ENCODE measurements at regions not wholly inside any gene's neighbourhood (a gene's known extent, or its start where the extent isn't known, plus 50 kb on each side); places are given as distances from the start of the nearest gene placed in this dataset.
"Not testable (repeated sequence)": the region's sequence is repeated elsewhere in the genome, so short reads cannot be mapped to it uniquely, and the experiment has no call there.

DNA sequence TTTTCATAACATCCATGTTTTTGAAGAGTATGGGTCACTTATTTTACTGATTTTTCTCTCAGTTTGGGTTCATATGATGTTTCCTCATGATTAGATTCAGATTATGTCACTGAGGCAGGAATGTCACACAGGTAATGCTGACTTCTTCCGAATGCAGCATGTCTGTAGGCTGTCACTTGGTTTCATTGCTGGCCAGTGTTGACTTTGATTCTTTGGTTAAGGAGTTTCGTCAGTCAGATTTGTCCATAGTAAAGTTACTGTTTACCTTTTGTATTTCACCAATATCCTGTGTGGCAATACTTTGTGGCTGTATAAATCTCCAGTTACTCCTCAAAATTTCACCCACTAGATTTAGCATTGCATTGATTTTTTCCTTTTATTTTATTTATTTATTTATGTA is 105.6 kb downstream of the MRPL57 start:
- DNase-seq (ENCODE audit: low read depth): no peak
- TF ChIP-seq CTCF (IDR thresholded peaks at IDR 0.05; ENCODE audit: low read length, missing control alignments): no peak

GRCh38 chr13:21287331-21287907 is 111.0 kb downstream of the MRPL57 start:
- no peak overlapping the region for H3K4me3 ChIP-seq (replicated peaks; ENCODE audit: low read depth, low read length)
- TF ChIP-seq CTCF (IDR thresholded peaks at IDR 0.05; ENCODE audit: low read length, missing control alignments): no peak
- no peak for DNase-seq (ENCODE audit: low read depth)

More for the DNA sequence above, 105.6 kb downstream of the MRPL57 start:
- no peak overlapping the region for H3K4me3 ChIP-seq (replicated peaks; ENCODE audit: low read depth, low read length)

DNA sequence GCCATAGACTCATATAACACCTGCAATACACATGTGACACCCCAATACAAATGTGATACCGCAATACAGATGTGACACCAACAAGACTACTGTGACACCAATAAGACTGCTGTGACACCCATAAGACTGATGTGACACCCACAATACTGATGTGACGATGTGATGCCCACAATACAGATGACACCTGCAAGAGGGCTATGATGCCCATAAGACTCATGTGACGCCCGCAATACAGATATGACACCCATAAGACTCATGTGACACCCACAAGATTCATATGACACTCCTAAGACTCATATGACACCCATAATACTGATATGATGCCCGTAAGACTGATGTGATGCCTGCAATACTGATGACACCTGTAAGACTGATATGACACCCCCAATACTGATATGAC is 113.0 kb downstream of the MRPL57 start:
- TF ChIP-seq CTCF (IDR thresholded peaks at IDR 0.05; ENCODE audit: low read length, missing control alignments): no peak
- DNase-seq (ENCODE audit: low read depth): no peak
- H3K4me3 ChIP-seq (replicated peaks; ENCODE audit: low read depth, low read length): no peak overlapping the region

GRCh38 chr13:21290442-21291002 is 114.1 kb downstream of the MRPL57 start:
- H3K4me3 ChIP-seq (replicated peaks; ENCODE audit: low read depth, low read length); DNase-seq (ENCODE audit: low read depth): not testable (repeated sequence)

GRCh38 chr13:21291840-21292239 is 115.4 kb downstream of the MRPL57 start:
- no peak overlapping the region for H3K4me3 ChIP-seq (replicated peaks; ENCODE audit: low read depth, low read length)
- no peak for TF ChIP-seq CTCF (IDR thresholded peaks at IDR 0.05; ENCODE audit: low read length, missing control alignments)
- DNase-seq (ENCODE audit: low read depth): no peak

GRCh38 chr13:21296991-21297390 is 120.5 kb downstream of the MRPL57 start:
- TF ChIP-seq CTCF (IDR thresholded peaks at IDR 0.05; ENCODE audit: low read length, missing control alignments): peak; percentile 52
- DNase-seq (ENCODE audit: low read depth): peak; percentile 62
- H3K4me3 ChIP-seq (replicated peaks; ENCODE audit: low read depth, low read length): not testable (repeated sequence)

GRCh38 chr13:21297447-21297846 is 121.0 kb downstream of the MRPL57 start:
- peak overlapping the region; percentile 96 for H3K4me3 ChIP-seq (replicated peaks; ENCODE audit: low read depth, low read length)
- no peak for TF ChIP-seq CTCF (IDR thresholded peaks at IDR 0.05; ENCODE audit: low read length, missing control alignments)
- peak; percentile 8 for DNase-seq (ENCODE audit: low read depth)
